ENCODE measurements at regions not wholly inside any gene's neighbourhood (a gene's known extent, or its start where the extent isn't known, plus 50 kb on each side); places are given as distances from the start of the nearest gene placed in this dataset.

DNA sequence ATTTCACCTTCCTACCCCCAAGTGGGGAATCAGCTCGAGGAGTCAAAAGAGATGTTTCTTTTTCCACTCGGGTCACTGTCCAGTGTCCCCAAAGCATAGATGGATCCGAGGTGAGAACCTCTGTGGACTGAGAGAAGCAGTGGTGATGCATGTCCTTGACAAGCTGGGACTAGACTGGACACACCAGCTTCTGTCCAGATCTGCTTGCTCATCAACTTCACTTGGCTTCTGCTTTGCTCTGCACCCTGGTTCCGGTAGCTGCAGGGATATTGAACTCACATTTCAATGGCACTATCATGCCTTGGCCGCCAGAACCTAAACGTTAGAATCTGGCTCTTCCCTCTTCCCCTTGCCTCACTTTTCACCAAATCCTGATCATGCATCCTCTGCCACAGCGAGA, 50.3 kb upstream of the CXCL12 start:
- TF ChIP-seq POLR2A (IDR thresholded peaks at IDR 0.05), result no peak
- TF ChIP-seq, protein P1, sequence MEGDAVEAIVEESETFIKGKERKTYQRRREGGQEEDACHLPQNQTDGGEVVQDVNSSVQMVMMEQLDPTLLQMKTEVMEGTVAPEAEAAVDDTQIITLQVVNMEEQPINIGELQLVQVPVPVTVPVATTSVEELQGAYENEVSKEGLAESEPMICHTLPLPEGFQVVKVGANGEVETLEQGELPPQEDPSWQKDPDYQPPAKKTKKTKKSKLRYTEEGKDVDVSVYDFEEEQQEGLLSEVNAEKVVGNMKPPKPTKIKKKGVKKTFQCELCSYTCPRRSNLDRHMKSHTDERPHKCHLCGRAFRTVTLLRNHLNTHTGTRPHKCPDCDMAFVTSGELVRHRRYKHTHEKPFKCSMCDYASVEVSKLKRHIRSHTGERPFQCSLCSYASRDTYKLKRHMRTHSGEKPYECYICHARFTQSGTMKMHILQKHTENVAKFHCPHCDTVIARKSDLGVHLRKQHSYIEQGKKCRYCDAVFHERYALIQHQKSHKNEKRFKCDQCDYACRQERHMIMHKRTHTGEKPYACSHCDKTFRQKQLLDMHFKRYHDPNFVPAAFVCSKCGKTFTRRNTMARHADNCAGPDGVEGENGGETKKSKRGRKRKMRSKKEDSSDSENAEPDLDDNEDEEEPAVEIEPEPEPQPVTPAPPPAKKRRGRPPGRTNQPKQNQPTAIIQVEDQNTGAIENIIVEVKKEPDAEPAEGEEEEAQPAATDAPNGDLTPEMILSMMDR (IDR thresholded peaks at IDR 0.05 in 8 of 11, conservative IDR thresholded peaks at IDR 0.05 in 3 of 11), result no peak

All from spleen (tissue), 7 donors.